ENCODE measurements at regions not wholly inside any gene's neighbourhood (a gene's known extent, or its start where the extent isn't known, plus 50 kb on each side); places are given as distances from the start of the nearest gene placed in this dataset.
A peak's percentile ranks its signal among the peaks of the same experiment; 100 is the strongest.

DNA sequence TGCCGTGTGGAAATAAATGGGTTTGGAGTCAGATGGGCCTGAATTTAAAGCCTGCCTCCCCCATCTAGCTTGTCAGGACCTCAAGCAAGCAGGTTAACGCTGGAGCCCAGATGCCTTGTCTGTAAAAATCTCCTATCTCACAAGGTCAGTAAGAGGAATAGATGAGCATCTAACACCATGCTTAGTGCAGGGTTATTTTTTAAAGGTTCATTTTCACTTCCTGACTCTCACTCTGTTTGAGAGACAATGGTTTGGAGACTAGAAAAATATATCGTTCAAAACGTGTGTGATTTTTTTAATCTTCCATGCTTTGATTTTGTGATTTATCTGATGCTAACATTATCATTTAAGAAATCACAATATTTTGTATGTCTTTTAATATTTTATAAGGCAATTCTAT lies 114.0 kb upstream of the TAB2 start:
- no peak overlapping the region for H3K27ac ChIP-seq (ENCODE audit: low read length)
- H3K9me3 ChIP-seq (ENCODE audit: low read length): no peaks in the 10 kb centered on the region
- H3K79me2 ChIP-seq (ENCODE audit: low read length): no peaks in the 10 kb centered on the region
- no peak overlapping the region for H3K9ac ChIP-seq (ENCODE audit: low read length)
- no peaks in the 10 kb centered on the region for H3K27me3 ChIP-seq (ENCODE audit: low read length)
- DNase-seq: no peak
- no peaks in the 10 kb centered on the region for H4K20me1 ChIP-seq (ENCODE audit: insufficient read depth, low read depth, low read length)
- no peaks in the 10 kb centered on the region for H3K4me1 ChIP-seq (ENCODE audit: low read length)
- no peak overlapping the region for H2AFZ ChIP-seq (ENCODE audit: low read length)
- no peaks in the 10 kb centered on the region for H3K36me3 ChIP-seq (ENCODE audit: insufficient read depth, low read length)
- H3K4me3 ChIP-seq (ENCODE audit: low read length): no peak overlapping the region
- H3K9me2 ChIP-seq (replicated peaks; ENCODE audit: insufficient read depth, low read length): no peaks in the 10 kb centered on the region
- no peak overlapping the region for H3K4me2 ChIP-seq (ENCODE audit: low read depth, low read length, poor library complexity, severe bottlenecking)

DNA sequence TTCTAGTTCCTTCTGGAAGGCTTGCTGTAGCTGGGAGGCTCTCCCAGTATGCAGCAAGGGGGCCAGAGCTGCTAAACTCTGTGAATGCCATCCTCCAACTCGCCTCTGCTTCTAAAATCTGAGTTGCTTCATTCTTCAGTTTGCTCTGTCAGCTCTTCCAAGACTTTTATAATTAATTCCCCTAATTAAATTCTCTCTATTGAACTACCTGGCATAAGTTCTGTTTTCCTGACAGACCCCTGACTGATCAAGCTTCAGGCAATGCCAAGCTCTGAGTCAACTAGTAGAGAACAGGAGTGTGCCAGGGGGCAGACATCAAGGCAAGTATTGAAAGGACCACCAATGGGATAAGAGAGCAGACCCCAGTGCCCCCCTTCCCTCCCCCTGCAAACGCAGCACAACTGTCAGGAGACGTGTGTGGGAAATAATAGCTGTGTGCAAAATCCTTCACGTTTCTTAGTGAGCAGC lies 109.3 kb upstream of the TAB2 start:
- Histone ChIP-seq H2AFZ (ENCODE audit: low read length) (no peak overlapping the region), H3K4me3 (ENCODE audit: low read length) (no peak overlapping the region), H3K9me3 (ENCODE audit: low read length) (no peaks in the 10 kb centered on the region), H3K4me1 (ENCODE audit: low read length) (peaks cover 6% of the 10 kb centered on the region), H3K27ac (ENCODE audit: low read length) (no peak overlapping the region), H3K9me2 (replicated peaks; ENCODE audit: insufficient read depth, low read length) (no peaks in the 10 kb centered on the region), H3K36me3 (ENCODE audit: insufficient read depth, low read length) (no peaks in the 10 kb centered on the region), H3K4me2 (ENCODE audit: low read depth, low read length, poor library complexity, severe bottlenecking) (no peak overlapping the region), H3K79me2 (ENCODE audit: low read length) (no peaks in the 10 kb centered on the region), H3K9ac (ENCODE audit: low read length) (no peak overlapping the region), H4K20me1 (ENCODE audit: insufficient read depth, low read depth, low read length) (no peaks in the 10 kb centered on the region), H3K27me3 (ENCODE audit: low read length) (no peaks in the 10 kb centered on the region)
- DNase-seq: no peak

DNA sequence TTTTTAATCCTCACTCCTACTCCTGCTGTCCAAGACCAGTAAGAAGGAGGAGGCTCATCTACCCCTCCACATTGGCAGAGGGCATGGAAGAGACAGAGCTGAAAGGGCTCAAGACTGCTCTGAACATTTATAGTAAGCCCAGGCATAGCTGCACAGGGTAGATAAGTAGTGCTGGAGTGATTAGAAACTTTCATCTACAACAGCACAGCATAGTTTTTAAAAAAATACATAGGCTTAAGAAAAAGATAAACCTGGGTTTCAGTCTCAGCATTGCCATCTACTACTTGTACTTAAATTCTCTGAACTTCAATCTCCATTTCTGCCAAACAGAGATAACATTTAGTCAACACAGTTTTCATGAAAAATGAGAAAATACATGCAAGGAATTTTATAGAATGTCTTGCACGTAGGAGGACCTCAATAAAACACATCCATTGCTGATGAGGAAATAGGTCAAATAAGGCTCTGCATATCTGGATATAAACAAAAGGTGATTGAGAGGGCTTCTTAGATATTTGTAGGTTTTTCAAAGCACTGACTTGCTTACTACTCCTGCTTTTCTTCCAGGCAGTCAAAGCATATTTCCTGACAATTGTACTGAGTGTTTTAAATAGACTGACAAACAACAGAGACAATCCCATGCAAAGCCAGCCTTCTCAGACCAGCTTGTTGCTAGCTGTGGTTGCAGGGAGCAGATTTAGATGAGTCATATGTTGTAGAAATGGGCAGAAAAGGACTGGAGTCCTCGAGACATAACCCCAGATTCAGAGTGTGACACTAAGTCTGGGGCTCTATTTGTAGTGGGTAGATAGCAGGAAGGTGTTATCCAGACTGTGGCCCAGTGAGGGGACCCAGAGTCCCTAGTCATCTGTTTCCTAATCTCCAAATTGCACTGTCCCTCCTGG lies 107.4 kb upstream of the TAB2 start:
- no peaks in the 10 kb centered on the region for H3K27me3 ChIP-seq (ENCODE audit: low read length)
- H4K20me1 ChIP-seq (ENCODE audit: insufficient read depth, low read depth, low read length): no peaks in the 10 kb centered on the region
- no peak overlapping the region; the same call in 1 of the 2 replicates for H2AFZ ChIP-seq (ENCODE audit: low read length)
- H3K27ac ChIP-seq (ENCODE audit: low read length): no peak overlapping the region
- no peaks in the 10 kb centered on the region for H3K9me2 ChIP-seq (replicated peaks; ENCODE audit: insufficient read depth, low read length)
- no peaks in the 10 kb centered on the region for H3K36me3 ChIP-seq (ENCODE audit: insufficient read depth, low read length)
- H3K9me3 ChIP-seq (ENCODE audit: low read length): no peaks in the 10 kb centered on the region
- no peak overlapping the region for H3K4me3 ChIP-seq (ENCODE audit: low read length)
- no peaks in the 10 kb centered on the region for H3K79me2 ChIP-seq (ENCODE audit: low read length)
- no peak overlapping the region for H3K4me2 ChIP-seq (ENCODE audit: low read depth, low read length, poor library complexity, severe bottlenecking)
- peaks cover 6% of the 10 kb centered on the region for H3K4me1 ChIP-seq (ENCODE audit: low read length)
- H3K9ac ChIP-seq (ENCODE audit: low read length): no peak overlapping the region
- DNase-seq: no peak

DNA sequence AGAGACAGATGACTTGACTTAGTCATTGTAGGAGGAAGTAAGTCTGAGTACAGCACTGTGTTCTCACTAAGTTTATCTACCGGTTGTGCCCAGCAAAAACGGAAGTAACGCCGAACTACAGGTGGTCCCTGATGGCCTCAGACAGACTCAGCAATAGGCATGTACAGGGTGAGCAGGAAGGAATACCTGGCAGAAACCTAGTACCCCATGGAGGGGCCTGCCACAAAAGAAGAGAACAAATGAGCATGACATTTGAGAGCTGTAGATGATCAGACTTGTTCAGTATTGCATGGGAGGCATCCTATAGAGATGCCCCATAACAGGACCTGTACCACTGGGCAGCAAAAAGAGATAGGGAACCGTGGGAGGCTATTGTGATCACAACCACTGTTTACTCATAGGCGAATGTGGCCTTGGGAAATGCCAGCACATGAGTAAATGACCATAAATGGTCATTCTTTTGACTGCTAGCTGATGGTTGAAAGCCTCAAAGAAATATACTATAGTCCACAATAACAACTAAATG lies 106.4 kb upstream of the TAB2 start:
- H3K4me3 ChIP-seq (ENCODE audit: low read length): no peak overlapping the region
- no peaks in the 10 kb centered on the region for H3K27me3 ChIP-seq (ENCODE audit: low read length)
- H3K9ac ChIP-seq (ENCODE audit: low read length): no peak overlapping the region
- no peaks in the 10 kb centered on the region for H3K9me3 ChIP-seq (ENCODE audit: low read length)
- DNase-seq: peak; percentile 56
- no peaks in the 10 kb centered on the region for H4K20me1 ChIP-seq (ENCODE audit: insufficient read depth, low read depth, low read length)
- H3K36me3 ChIP-seq (ENCODE audit: insufficient read depth, low read length): no peaks in the 10 kb centered on the region
- H3K79me2 ChIP-seq (ENCODE audit: low read length): no peaks in the 10 kb centered on the region
- H3K4me2 ChIP-seq (ENCODE audit: low read depth, low read length, poor library complexity, severe bottlenecking): no peak overlapping the region
- peaks cover 6% of the 10 kb centered on the region for H3K4me1 ChIP-seq (ENCODE audit: low read length)
- no peak overlapping the region; the same call in 1 of the 2 replicates for H2AFZ ChIP-seq (ENCODE audit: low read length)
- H3K9me2 ChIP-seq (replicated peaks; ENCODE audit: insufficient read depth, low read length): no peaks in the 10 kb centered on the region
- H3K27ac ChIP-seq (ENCODE audit: low read length): no peak overlapping the region

DNA sequence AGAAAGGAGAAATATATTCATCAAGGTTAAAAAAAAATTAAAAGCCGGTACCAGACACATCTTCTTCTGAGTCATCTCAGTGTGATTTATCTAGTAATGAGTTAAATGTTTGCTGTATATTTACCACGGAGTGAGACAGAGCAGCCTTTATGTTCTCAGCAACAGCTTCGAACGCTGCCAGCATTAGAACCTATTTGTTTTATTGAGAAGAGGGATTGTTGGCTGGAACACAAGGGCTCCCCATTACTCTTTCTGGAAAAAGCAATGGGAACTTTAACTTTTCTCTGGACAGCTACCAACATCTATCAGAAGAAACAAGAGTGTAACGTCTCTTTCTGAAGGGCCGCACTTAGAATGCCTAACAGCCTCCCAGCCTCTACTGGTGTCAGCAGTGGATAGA lies 105.3 kb upstream of the TAB2 start:
- no peaks in the 10 kb centered on the region for H4K20me1 ChIP-seq (ENCODE audit: insufficient read depth, low read depth, low read length)
- peaks cover 6% of the 10 kb centered on the region for H3K4me1 ChIP-seq (ENCODE audit: low read length)
- no peaks in the 10 kb centered on the region for H3K27me3 ChIP-seq (ENCODE audit: low read length)
- no peak overlapping the region for H3K27ac ChIP-seq (ENCODE audit: low read length)
- no peak for DNase-seq
- no peaks in the 10 kb centered on the region for H3K36me3 ChIP-seq (ENCODE audit: insufficient read depth, low read length)
- no peaks in the 10 kb centered on the region for H3K79me2 ChIP-seq (ENCODE audit: low read length)
- no peak overlapping the region for H2AFZ ChIP-seq (ENCODE audit: low read length)
- H3K9me3 ChIP-seq (ENCODE audit: low read length): no peaks in the 10 kb centered on the region
- no peak overlapping the region for H3K4me3 ChIP-seq (ENCODE audit: low read length)
- no peak overlapping the region for H3K4me2 ChIP-seq (ENCODE audit: low read depth, low read length, poor library complexity, severe bottlenecking)
- H3K9ac ChIP-seq (ENCODE audit: low read length): no peak overlapping the region
- H3K9me2 ChIP-seq (replicated peaks; ENCODE audit: insufficient read depth, low read length): no peaks in the 10 kb centered on the region

DNA sequence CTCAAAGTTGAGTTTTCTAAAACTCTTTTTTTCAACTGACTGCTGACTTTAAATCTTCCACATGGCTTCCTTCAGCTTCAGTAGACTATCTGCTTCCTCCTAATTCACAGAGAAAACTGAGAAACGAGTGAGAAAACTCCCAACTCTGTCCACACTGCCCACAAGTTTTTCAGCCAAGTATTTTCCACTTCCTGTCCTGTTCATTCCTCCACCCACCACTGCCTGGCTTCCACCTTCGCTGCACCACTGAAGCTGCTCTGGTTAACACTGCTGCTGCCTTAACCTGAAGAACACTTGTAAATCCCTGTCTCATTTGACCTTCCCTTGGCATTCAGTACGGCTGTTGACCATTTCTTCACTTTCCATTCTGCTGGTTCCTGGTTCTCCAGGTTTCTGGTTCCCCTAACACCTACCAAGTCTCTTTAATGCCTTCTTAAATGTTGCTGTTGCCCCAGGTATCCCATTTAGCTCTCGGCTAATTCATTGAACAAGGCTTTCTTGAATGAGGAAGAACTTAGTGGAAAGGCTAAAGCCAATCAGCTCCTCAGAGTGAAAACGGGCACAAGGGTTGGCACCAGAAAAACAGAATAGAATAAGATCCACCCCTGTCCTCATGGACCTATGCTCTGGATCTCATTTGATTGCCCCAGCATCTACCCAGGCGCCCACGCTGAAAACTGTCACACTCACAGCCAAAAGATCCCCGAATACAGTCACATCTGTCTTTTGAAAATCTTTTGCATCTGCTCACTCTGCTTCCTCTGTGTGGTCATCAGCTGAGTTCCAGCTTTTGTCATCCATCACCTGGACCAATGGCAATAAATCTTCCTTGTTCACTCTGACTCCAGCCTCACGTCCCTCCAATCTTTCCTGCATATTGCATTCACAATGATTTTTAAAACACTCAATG lies 104.4 kb upstream of the TAB2 start:
- Histone ChIP-seq H4K20me1 (ENCODE audit: insufficient read depth, low read depth, low read length) (no peaks in the 10 kb centered on the region), H3K9ac (ENCODE audit: low read length) (no peak overlapping the region), H3K27ac (ENCODE audit: low read length) (no peak overlapping the region), H3K4me2 (ENCODE audit: low read depth, low read length, poor library complexity, severe bottlenecking) (no peak overlapping the region), H3K79me2 (ENCODE audit: low read length) (no peaks in the 10 kb centered on the region), H3K9me2 (replicated peaks; ENCODE audit: insufficient read depth, low read length) (no peaks in the 10 kb centered on the region), H2AFZ (ENCODE audit: low read length) (no peak overlapping the region), H3K9me3 (ENCODE audit: low read length) (no peaks in the 10 kb centered on the region), H3K27me3 (ENCODE audit: low read length) (no peaks in the 10 kb centered on the region), H3K4me3 (ENCODE audit: low read length) (no peak overlapping the region), H3K36me3 (ENCODE audit: insufficient read depth, low read length) (no peaks in the 10 kb centered on the region), H3K4me1 (ENCODE audit: low read length) (peaks cover 6% of the 10 kb centered on the region)
- no peak for DNase-seq

DNA sequence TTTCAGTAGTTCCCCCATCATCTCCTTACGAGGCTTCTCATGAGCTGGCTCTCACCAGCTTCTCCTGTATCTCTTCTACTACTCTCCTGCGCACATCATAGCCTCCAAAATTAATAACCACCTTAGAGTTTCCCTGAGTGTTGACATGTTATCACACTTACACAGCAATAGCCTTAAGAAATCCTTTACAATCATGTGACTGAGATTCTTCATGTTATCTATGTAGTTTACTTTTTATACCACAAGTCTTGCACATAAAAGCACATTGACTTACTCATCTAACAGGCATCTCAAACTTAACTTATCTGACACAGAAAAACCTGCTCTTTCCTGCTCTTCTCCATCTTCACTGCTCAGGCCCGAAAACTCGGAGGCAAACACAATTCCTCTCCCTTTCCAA lies 103.7 kb upstream of the TAB2 start:
- peaks cover 6% of the 10 kb centered on the region for H3K4me1 ChIP-seq (ENCODE audit: low read length)
- no peaks in the 10 kb centered on the region for H4K20me1 ChIP-seq (ENCODE audit: insufficient read depth, low read depth, low read length)
- H2AFZ ChIP-seq (ENCODE audit: low read length): no peak overlapping the region
- H3K79me2 ChIP-seq (ENCODE audit: low read length): no peaks in the 10 kb centered on the region
- H3K9me3 ChIP-seq (ENCODE audit: low read length): no peaks in the 10 kb centered on the region
- no peak overlapping the region for H3K9ac ChIP-seq (ENCODE audit: low read length)
- no peak overlapping the region for H3K4me3 ChIP-seq (ENCODE audit: low read length)
- H3K27ac ChIP-seq (ENCODE audit: low read length): no peak overlapping the region
- no peak overlapping the region for H3K4me2 ChIP-seq (ENCODE audit: low read depth, low read length, poor library complexity, severe bottlenecking)
- H3K36me3 ChIP-seq (ENCODE audit: insufficient read depth, low read length): no peaks in the 10 kb centered on the region
- no peaks in the 10 kb centered on the region for H3K9me2 ChIP-seq (replicated peaks; ENCODE audit: insufficient read depth, low read length)
- no peak for DNase-seq
- H3K27me3 ChIP-seq (ENCODE audit: low read length): no peaks in the 10 kb centered on the region

DNA sequence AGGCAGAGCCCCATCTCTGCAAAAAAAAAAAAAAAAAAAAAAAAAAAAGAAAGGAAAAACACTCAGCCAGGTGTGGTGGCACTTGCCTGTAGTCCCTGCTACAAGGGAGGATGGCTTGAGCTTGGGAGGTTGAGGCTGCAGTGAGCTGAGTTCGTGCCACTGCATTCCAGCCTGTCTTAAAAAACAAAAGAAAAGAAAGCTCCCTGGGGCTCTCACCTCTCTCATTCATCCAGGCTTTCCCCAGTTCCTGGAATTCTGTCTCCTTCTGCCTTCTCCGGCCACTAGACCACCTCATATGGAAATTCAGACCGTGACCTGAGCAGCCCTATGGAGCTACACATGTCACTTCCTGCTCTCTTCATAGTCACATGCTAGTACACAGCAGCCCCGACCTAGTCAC lies 101.1 kb upstream of the TAB2 start:
- no peaks in the 10 kb centered on the region for H3K9me3 ChIP-seq (ENCODE audit: low read length)
- H3K36me3 ChIP-seq (ENCODE audit: insufficient read depth, low read length): no peaks in the 10 kb centered on the region
- no peak for DNase-seq
- H3K4me3 ChIP-seq (ENCODE audit: low read length): no peak overlapping the region
- no peaks in the 10 kb centered on the region for H4K20me1 ChIP-seq (ENCODE audit: insufficient read depth, low read depth, low read length)
- H3K4me1 ChIP-seq (ENCODE audit: low read length): no peaks in the 10 kb centered on the region
- H3K9me2 ChIP-seq (replicated peaks; ENCODE audit: insufficient read depth, low read length): no peaks in the 10 kb centered on the region
- H3K27me3 ChIP-seq (ENCODE audit: low read length): no peaks in the 10 kb centered on the region
- no peak overlapping the region for H3K27ac ChIP-seq (ENCODE audit: low read length)
- no peak overlapping the region for H3K4me2 ChIP-seq (ENCODE audit: low read depth, low read length, poor library complexity, severe bottlenecking)
- no peaks in the 10 kb centered on the region for H3K79me2 ChIP-seq (ENCODE audit: low read length)
- no peak overlapping the region for H3K9ac ChIP-seq (ENCODE audit: low read length)
- H2AFZ ChIP-seq (ENCODE audit: low read length): no peak overlapping the region

Measured in Karpas-422 (cell line).